Breast epithelium (tissue), 3 donors: ENCODE measurements at regions not wholly inside any gene's neighbourhood (a gene's known extent, or its start where the extent isn't known, plus 50 kb on each side); places are given as distances from the start of the nearest gene placed in this dataset.

Experiments used
- POLR2AphosphoS5 ChIP-seq, 3 donors: sonication (generic); formaldehyde crosslinking; IDR thresholded peaks; one replicate each; pipeline ENCODE4 v1.6.1; 2017; ENCODE audit warnings: antibody characterized with exemption in 3 of 3
- TF ChIP-seq, protein P1 (sequence below), 3 donors: fragments of 450-650 bp; IDR thresholded peaks; one replicate each; pipeline ENCODE4 v1.5.1; 2016 to 2017; ENCODE audit warnings: antibody characterized with exemption in 3 of 3, mild to moderate bottlenecking in 3 of 3, moderate library complexity in 3 of 3

DNA sequence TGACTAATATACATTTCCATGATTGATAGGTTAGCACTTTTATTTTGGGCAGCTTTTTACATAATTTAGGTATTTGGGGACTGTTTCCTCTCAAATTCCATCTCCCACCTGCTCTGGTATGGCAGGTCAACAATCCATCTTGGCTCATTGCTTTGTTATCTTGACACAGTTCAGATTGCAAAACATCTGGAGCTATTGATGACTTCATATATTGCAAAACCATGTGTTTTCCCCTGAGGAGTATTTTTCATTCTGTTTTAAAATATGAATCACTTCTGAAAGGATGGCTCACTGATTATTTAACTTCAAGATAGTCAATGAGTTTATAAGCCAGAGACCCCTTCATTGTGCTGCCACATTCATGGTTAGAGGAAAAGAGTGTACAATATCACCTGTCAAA lies 1206.0 kb upstream of the C9orf72 start:
- TF ChIP-seq, protein P1, sequence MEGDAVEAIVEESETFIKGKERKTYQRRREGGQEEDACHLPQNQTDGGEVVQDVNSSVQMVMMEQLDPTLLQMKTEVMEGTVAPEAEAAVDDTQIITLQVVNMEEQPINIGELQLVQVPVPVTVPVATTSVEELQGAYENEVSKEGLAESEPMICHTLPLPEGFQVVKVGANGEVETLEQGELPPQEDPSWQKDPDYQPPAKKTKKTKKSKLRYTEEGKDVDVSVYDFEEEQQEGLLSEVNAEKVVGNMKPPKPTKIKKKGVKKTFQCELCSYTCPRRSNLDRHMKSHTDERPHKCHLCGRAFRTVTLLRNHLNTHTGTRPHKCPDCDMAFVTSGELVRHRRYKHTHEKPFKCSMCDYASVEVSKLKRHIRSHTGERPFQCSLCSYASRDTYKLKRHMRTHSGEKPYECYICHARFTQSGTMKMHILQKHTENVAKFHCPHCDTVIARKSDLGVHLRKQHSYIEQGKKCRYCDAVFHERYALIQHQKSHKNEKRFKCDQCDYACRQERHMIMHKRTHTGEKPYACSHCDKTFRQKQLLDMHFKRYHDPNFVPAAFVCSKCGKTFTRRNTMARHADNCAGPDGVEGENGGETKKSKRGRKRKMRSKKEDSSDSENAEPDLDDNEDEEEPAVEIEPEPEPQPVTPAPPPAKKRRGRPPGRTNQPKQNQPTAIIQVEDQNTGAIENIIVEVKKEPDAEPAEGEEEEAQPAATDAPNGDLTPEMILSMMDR (IDR thresholded peaks at IDR 0.05): no peak
- TF ChIP-seq POLR2AphosphoS5 (IDR thresholded peaks at IDR 0.05): no peak
